Testis (tissue), 2 donors: ENCODE measurements at regions not wholly inside any gene's neighbourhood (a gene's known extent, or its start where the extent isn't known, plus 50 kb on each side); places are given as distances from the start of the nearest gene placed in this dataset.

Experiments
- CTCF ChIP-seq, 3 experiments: fragments of 450-650 bp in 2 of 3; fragments of 200-600 bp in 1 of 3; sonication (generic) in 1 of 3; IDR thresholded peaks; one replicate each; pipeline ENCODE4 v1.5.1; 2016 to 2019; ENCODE audit warnings: antibody characterized with exemption in 3 of 3, mild to moderate bottlenecking in 2 of 3, moderate library complexity in 1 of 3
- POLR2A ChIP-seq: fragments of 450-650 bp; IDR thresholded peaks from one replicate; pipeline ENCODE4 v1.6.1; 2017; ENCODE audit warnings: antibody characterized with exemption, mild to moderate bottlenecking, moderate library complexity

DNA sequence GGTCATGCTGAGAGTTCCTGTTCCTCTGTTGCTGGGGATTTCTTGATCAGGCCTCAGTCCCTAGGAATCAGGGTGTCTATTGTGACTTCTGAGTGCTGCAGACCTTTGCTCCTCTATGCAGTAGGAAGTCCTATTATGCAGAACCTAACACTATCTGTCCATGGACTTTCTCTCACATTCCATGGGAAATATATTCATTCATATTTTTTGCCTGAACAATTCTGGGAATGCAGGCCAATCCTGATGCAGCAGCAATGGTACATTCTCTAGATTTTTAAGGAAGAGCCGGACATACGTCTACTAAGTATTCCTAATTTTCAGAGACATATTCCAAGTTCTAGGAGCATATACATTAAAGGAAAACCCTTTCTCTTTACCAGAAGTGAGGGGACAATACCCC is 61.1 kb upstream of the C1orf87 start:
- TF ChIP-seq CTCF (IDR thresholded peaks at IDR 0.05) = no peak
- TF ChIP-seq POLR2A = no peak
